ENCODE measurements at regions not wholly inside any gene's neighbourhood (a gene's known extent, or its start where the extent isn't known, plus 50 kb on each side); places are given as distances from the start of the nearest gene placed in this dataset.

- no peaks in the 10 kb centered on the region for H3K36me3 ChIP-seq
- H3K27me3 ChIP-seq: no peaks in the 10 kb centered on the region
- no peaks in the 10 kb centered on the region for H3K9me3 ChIP-seq
- H3K27ac ChIP-seq: no peak overlapping the region
- no peak for DNase-seq (ENCODE audit: low spot score in 2 of 2)
- TF ChIP-seq CTCF (IDR thresholded peaks at IDR 0.05) (no peak), POLR2A (IDR thresholded peaks at IDR 0.05) (no peak), EP300 (IDR thresholded peaks at IDR 0.05) (no peak)
- H3K4me1 ChIP-seq: peaks cover 0 to 10% (median 0%) of the 10 kb centered on the region in 4 donors
- no peak overlapping the region for H3K4me3 ChIP-seq
Measured at GRCh38 chr10:94143261-94143660, 149.5 kb downstream of the PLCE1 start.

- H3K27me3 ChIP-seq: no peaks in the 10 kb centered on the region
- DNase-seq (ENCODE audit: low spot score in 2 of 2): no peak
- H3K4me1 ChIP-seq: peaks cover 0 to 10% (median 0%) of the 10 kb centered on the region in 4 donors
- TF ChIP-seq POLR2A (IDR thresholded peaks at IDR 0.05) (no peak), CTCF (IDR thresholded peaks at IDR 0.05) (no peak), EP300 (IDR thresholded peaks at IDR 0.05) (no peak)
- H3K36me3 ChIP-seq: no peaks in the 10 kb centered on the region
- WGBS, 2 donors: 39 to 53% methylated on average over 8 of the region's 8 CpGs
- no peaks in the 10 kb centered on the region for H3K9me3 ChIP-seq
- no peak overlapping the region for H3K4me3 ChIP-seq
- no peak overlapping the region for H3K27ac ChIP-seq
Measured at GRCh38 chr10:94146313-94146712, 152.6 kb downstream of the PLCE1 start.

- Histone ChIP-seq H3K36me3 (no peaks in the 10 kb centered on the region), H3K4me3 (no peak overlapping the region), H3K27me3 (no peaks in the 10 kb centered on the region), H3K9me3 (no peaks in the 10 kb centered on the region), H3K4me1 (peaks cover 0 to 10% (median 0%) of the 10 kb centered on the region in 4 donors), H3K27ac (no peak overlapping the region)
- TF ChIP-seq EP300 (IDR thresholded peaks at IDR 0.05): no peak
- TF ChIP-seq CTCF (IDR thresholded peaks at IDR 0.05): no peak
- no peak for TF ChIP-seq POLR2A (IDR thresholded peaks at IDR 0.05)
- WGBS, 2 donors: 77 to 88% methylated on average over 5 of the region's 5 CpGs
- DNase-seq (ENCODE audit: low spot score in 2 of 2): no peak
Measured at GRCh38 chr10:94146746-94147145, 153.0 kb downstream of the PLCE1 start.

- WGBS, 2 donors: 95 to 97% methylated on average over 2 of the region's 2 CpGs
- H3K4me1 ChIP-seq: peaks cover 0 to 10% (median 0%) of the 10 kb centered on the region in 4 donors
Measured at GRCh38 chr10:94149702-94150101, 156.0 kb downstream of the PLCE1 start.

More at GRCh38 chr10:94149702-94150101, 156.0 kb downstream of the PLCE1 start:
- no peaks in the 10 kb centered on the region for H3K9me3 ChIP-seq
- no peak for TF ChIP-seq CTCF (IDR thresholded peaks at IDR 0.05)
- TF ChIP-seq POLR2A (IDR thresholded peaks at IDR 0.05): no peak
- TF ChIP-seq EP300 (IDR thresholded peaks at IDR 0.05): no peak
- no peak for DNase-seq (ENCODE audit: low spot score in 2 of 2)
- H3K4me3 ChIP-seq: no peak overlapping the region
- H3K27me3 ChIP-seq: no peaks in the 10 kb centered on the region
- no peak overlapping the region for H3K27ac ChIP-seq
- H3K36me3 ChIP-seq: no peaks in the 10 kb centered on the region
